GM21515 (cell line): ENCODE measurements at regions not wholly inside any gene's neighbourhood (a gene's known extent, or its start where the extent isn't known, plus 50 kb on each side); places are given as distances from the start of the nearest gene placed in this dataset.
"Not testable (repeated sequence)": the region's sequence is repeated elsewhere in the genome, so short reads cannot be mapped to it uniquely, and the experiment has no call there.

Source experiments
- ATAC-seq: cut with Tn5 transposase; IDR thresholded peaks from one replicate; pipeline ENCODE4 v1.9.1; 2021; ENCODE audit not compliant: unreplicated experiment

GRCh38 chr12:63410197-63410596, 258.1 kb downstream of the DPY19L2 start:
- ATAC-seq: no peak

DNA sequence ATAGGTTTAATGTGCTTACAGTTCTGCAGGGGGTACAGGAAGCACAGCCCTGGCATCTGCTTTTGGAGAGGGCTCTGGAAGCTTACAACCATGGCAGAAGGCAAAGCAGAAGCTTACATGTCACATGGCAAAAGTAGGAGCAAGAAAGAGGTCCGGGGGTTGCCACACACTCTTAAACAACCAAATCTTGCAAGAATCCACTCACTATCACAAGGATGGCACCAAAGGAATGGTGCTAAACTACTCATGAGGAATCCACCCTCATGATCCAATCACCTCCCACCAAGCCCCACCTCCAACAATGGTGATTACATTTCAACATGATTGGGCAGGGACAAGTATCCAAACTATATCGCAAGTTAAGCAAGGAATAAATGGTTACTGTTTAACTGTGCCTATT, 255.8 kb upstream of the AVPR1A start:
- no peak for ATAC-seq

DNA sequence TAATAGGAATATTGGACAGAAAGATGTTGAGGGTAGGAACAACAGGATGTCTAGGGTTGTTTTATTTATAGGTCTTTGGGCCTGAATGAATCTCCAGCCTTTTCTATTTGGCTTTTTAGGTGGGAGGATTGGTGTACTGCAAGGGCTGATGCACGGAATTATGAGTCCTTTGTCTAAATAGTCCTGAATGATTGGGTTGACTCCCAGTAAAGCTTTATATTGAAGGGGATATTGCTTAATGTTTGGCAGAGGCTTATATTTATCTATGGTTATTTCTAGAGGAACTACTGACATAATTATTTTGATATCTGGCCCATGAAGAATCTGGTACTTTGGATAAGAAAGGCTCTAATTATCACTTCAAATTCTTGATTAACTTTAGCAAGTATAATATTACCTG, 253.6 kb upstream of the AVPR1A start:
- ATAC-seq: no peak

DNA sequence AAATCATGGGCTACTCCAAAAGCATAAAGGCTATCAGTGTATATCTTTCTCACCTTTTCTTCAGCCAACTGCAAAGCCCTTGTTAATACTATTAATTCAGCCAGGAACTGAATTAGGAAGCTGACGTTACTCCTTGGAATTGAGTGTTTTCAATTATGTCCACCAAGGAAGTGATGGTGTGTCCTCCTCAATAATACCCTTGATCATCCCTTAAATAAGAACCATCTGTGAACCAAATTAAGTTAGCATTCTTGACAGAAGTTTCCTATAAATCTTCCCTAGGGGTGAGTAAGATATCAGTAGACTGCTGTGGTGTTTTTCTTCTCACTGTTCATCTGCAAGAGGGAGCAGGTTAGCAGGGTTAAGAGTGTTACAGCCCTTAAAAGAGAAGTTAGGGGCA, 252.3 kb upstream of the AVPR1A start:
- no peak for ATAC-seq

GRCh38 chr12:63400718-63401117, 249.7 kb upstream of the AVPR1A start:
- ATAC-seq: no peak

GRCh38 chr12:63400318-63400717, 249.3 kb upstream of the AVPR1A start:
- no peak for ATAC-seq

- no peak for ATAC-seq
Observed at GRCh38 chr12:63397807-63398206, 246.8 kb upstream of the AVPR1A start.

DNA sequence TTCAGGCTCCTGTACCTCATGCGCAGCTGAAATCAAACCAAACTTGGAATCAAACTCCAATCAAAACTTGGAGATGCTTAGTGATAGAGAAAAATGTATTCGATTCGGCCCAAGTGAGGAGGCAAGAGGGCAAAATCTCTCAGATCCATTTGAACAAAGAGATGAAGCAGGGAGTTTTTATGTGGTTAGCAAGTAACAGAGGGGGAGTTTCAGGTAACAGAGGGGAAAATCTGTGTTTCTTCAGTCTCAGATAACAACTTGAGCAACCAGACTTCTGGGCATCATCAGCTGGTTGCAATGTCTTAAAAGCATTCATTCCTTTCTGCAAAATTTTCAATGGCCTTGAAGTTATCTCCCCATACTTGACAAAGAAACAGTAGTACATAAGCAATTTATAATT, 245.1 kb upstream of the AVPR1A start:
- ATAC-seq: no peak

DNA sequence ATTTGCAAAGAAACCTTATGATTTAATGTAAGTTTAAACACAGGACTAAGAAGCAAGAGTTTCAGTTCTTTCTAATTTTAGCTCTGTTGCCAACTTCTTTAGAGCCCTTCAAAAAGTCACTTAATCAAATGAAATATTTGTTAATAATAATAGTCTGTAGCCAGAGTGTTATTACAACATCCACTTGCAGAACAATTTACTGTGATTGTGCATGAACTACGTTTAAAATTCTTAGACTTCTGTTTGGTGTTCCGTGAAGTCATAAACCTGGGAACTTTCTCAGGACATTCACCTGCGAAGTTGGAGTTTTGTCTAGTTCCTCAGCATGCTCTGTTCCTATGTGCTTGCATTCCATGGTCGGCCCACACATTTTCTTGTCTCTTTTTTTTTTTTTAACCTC, 244.0 kb upstream of the AVPR1A start:
- no peak for ATAC-seq

GRCh38 chr12:63394349-63394748, 243.3 kb upstream of the AVPR1A start:
- no peak for ATAC-seq

GRCh38 chr12:63389211-63389610, 238.2 kb upstream of the AVPR1A start:
- ATAC-seq: no peak

- ATAC-seq: no peak
Observed at GRCh38 chr12:63387771-63388170, 236.8 kb upstream of the AVPR1A start.

DNA sequence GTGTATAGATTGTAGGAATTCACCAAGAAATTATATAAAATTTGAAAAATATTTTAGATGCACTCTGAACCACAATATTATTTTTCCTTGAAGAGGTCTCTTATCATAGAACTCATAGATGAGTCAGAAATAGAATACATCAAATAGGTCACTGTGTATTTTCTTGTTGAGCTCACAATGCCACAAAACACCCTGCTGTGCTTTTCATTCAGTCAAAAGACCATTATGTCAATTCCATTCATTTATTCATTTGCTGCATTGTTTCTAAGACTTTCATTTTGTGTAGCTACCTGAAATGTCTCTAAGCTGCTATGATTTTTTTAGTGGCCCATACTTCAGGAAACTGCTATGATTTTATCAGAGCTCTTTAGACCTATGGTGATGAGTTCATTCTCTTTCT, 231.9 kb upstream of the AVPR1A start:
- no peak for ATAC-seq

DNA sequence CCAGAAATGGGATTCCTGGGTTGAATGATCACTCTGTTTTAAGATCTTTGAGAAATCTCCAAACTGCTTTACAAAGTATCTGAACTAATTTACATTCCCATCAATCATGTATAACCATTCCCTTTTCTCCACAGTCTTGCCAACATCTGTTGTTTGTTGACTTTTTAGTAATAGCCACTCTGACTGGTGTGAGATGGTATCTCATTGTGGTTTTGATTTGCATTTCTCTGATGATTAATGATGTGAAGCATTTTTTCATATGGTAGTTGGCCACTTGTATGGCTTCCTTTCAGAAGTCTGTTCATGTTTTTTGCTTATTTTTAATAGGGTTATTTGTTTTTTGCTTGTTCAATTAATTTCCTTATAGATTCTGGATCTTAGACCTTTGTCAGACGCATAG, 211.8 kb upstream of the AVPR1A start:
- ATAC-seq: no peak

- no peak for ATAC-seq
Observed at GRCh38 chr12:63362166-63362565, 211.2 kb upstream of the AVPR1A start.

DNA sequence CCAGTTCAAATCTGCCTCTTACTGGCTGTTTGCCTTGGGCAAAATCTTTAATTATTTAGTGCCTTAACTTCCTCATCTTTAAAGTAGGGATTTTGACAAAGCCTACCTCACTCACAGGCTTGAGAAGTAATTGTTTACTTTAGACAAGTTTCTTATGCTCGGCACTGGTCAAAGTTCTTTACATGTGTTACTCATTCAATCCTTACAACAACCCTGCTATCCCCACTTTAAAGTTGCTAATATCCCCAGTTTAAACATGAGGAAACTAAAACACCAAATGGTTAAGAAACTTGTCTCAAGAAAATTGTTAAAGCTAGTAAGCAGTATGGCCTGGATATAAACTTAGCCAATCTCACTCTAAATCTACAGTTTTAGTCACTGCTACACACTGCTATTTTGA, 204.0 kb upstream of the AVPR1A start:
- ATAC-seq: no peak

DNA sequence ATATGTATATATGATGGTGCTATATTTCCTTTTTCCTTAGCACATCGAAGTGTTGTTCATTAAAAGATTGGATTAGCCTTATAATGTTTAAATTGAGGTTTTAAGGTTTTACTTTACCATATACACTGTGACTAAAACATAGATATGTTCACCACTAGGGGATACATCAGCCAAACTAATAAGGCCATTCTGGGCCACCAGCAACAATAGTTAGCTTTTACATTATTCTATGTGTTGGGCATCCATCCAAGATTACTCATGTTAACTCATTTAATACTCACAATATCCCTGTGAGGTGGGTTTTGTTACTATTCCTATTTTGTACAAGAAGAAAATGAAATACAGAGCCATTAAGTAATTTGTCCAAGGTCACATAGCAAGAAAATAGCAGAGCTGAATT, 202.6 kb upstream of the AVPR1A start:
- ATAC-seq: no peak

DNA sequence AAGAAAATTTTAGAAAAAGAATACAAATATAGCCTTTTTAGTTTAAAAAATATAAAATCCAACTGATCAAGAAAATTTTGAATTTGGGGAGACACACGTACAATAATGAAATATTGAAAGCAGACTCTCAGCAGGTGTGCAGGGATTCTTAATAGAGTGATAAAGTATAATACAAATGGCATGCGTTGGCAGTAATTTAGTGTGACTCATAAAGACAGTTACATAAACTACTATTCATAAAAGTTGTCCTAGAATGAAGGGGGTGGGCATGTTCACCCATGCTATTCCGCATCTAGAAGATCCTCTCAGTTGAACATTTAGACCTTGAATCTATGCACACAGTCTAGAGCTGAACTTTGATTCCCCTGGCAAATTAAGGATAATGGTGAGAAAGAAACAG, 200.4 kb upstream of the AVPR1A start:
- no peak for ATAC-seq

- ATAC-seq: no peak
Observed at GRCh38 chr12:63348556-63348955, 197.6 kb upstream of the AVPR1A start.

DNA sequence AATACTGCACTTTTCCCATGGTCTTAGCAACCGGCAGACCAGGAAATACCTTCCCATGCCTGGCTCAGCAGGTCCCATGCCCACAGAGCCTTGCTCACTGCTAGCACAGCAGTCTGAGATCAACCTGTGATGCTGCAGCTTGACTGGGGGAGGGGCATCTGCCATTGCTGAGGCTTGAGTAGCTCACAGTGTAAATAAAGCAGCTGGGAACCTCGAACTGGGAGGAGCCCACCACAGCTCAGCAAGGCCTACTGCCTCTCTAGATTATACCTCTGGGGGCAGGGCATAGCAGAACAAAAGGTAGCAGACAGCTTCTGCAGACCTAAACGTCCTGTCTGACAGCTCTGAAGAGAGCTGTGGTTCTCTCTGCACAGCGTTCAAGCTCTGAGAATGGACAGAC, 186.2 kb upstream of the AVPR1A start:
- not testable (repeated sequence) for ATAC-seq

GRCh38 chr12:63326260-63326659, 175.3 kb upstream of the AVPR1A start:
- no peak for ATAC-seq

DNA sequence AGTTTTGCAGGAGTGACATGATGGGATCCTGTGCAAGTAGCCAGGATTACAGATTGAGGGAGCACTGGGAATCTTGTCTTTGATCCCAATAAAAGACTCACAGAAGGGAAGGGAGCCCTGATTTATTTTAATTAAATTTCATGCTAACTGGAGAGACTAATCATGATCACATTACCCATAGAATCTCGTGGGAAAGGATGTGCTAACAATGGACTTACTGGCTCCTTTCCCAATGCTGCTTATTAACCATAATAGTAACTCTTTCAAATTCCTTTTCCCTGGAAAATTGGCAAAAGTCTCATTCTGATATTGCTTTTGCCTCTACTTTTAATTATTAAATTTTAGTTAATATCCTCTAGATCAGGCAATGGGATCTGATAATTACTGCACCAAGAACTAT, 174.8 kb upstream of the AVPR1A start:
- no peak for ATAC-seq

DNA sequence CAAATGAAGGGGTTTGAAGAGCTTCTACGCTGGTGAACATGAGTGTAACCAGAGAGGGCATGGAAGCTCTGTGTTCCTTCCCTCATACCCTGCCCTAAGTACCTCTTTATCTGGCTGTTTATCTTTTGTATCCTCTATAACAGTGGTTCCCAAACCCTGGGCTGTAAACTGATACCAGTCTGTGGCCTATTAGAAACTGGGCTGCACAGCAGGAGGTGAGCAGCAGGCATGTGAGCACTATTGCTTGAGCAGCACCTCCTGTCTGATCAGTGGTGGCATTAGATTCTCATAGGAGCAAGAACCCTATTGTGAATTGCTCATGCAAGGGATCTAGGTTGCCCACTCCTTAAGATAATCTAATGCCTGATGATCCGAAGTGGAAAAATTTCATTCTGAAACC, 172.9 kb upstream of the AVPR1A start:
- ATAC-seq: no peak

DNA sequence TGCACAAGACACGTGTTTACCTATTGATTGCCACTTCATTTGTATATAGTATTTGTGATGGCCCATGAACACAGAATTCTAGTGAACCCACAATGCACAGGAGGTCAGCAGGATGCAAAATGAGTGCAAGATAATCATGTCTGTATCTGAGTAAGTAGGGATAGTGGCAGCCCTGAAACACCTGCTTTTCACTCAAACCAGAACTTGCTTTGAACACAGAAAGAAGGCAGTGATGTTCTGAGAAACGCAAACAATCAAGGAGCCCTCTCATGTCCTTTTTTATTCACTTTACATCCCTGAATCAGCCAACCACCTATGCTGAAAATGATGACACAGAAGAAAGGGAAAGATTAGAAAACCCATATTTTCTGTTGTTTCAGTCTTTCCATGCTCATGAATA, 170.4 kb upstream of the AVPR1A start:
- ATAC-seq: no peak
